Esophagus mucosa (tissue), 1 donor: ENCODE measurements at regions not wholly inside any gene's neighbourhood (a gene's known extent, or its start where the extent isn't known, plus 50 kb on each side); places are given as distances from the start of the nearest gene placed in this dataset.
"Not testable (repeated sequence)": the region's sequence is repeated elsewhere in the genome, so short reads cannot be mapped to it uniquely, and the experiment has no call there.

Experiments
- ATAC-seq: fragments of 200-7000 bp; cut with Tn5 transposase; one replicate; pipeline ENCODE4 v1.9.1; 2020
- donor health status: DM: yes; HTN: yes; CAD: no.

- ATAC-seq = no peak
These were observed 140.8 kb upstream of the SFRP2 start for GRCh38 chr4:153929675-153930074.

GRCh38 chr4:153927451-153927850 is 138.6 kb upstream of the SFRP2 start:
- no peak for ATAC-seq

- ATAC-seq = no peak
These were observed 133.3 kb upstream of the SFRP2 start for GRCh38 chr4:153922148-153922547.

GRCh38 chr4:153919667-153920066 is 130.8 kb upstream of the SFRP2 start:
- ATAC-seq = no peak

GRCh38 chr4:153916273-153916755 is 127.4 kb upstream of the SFRP2 start:
- ATAC-seq = no peak

- no peak for ATAC-seq
These were observed 123.4 kb upstream of the SFRP2 start for GRCh38 chr4:153912301-153912700.

- ATAC-seq = no peak
These were observed 120.8 kb upstream of the SFRP2 start for GRCh38 chr4:153909672-153910071.

- no peak for ATAC-seq
These were observed 117.3 kb upstream of the SFRP2 start for GRCh38 chr4:153906231-153906630.

- ATAC-seq = no peak
These were observed 116.3 kb upstream of the SFRP2 start for GRCh38 chr4:153905231-153905630.

- ATAC-seq = no peak
These were observed 115.1 kb upstream of the SFRP2 start for GRCh38 chr4:153904011-153904410.

GRCh38 chr4:153901220-153901619 is 112.3 kb upstream of the SFRP2 start:
- ATAC-seq = no peak

- ATAC-seq = no peak
These were observed 111.5 kb upstream of the SFRP2 start for GRCh38 chr4:153900426-153900825.

- no peak for ATAC-seq
These were observed 101.9 kb upstream of the SFRP2 start for GRCh38 chr4:153890761-153891160.

GRCh38 chr4:153887217-153887616 is 98.3 kb upstream of the SFRP2 start:
- ATAC-seq = no peak

GRCh38 chr4:153884325-153884724 is 95.4 kb upstream of the SFRP2 start:
- no peak for ATAC-seq

- no peak for ATAC-seq
These were observed 92.1 kb upstream of the SFRP2 start for GRCh38 chr4:153880983-153881382.

GRCh38 chr4:153877898-153878297 is 89.0 kb upstream of the SFRP2 start:
- no peak for ATAC-seq

- no peak for ATAC-seq
These were observed 84.9 kb upstream of the SFRP2 start for GRCh38 chr4:153873741-153874140.

GRCh38 chr4:153866766-153867165 is 77.9 kb upstream of the SFRP2 start:
- ATAC-seq = not testable (repeated sequence)

GRCh38 chr4:153852501-153852900 is 63.6 kb upstream of the SFRP2 start:
- ATAC-seq = no peak

GRCh38 chr4:153850533-153851280 is 61.8 kb upstream of the SFRP2 start:
- ATAC-seq = no peak

- no peak for ATAC-seq
These were observed 55.3 kb upstream of the SFRP2 start for GRCh38 chr4:153844144-153844543.
